Right lobe of liver (tissue), 4 donors: ENCODE measurements at regions not wholly inside any gene's neighbourhood (a gene's known extent, or its start where the extent isn't known, plus 50 kb on each side); places are given as distances from the start of the nearest gene placed in this dataset.

Experiments
- POLR2A ChIP-seq: fragments of 450-650 bp; IDR thresholded peaks from one replicate; pipeline ENCODE4 v1.6.1; 2017; ENCODE audit warnings: antibody characterized with exemption, mild to moderate bottlenecking
- TF ChIP-seq, protein P1 (sequence below), 4 donors: fragments of 200-600 bp in 3 of 4; fragments of 450-650 bp in 1 of 4; IDR thresholded peaks; one replicate each; pipeline versions ENCODE4 v1.5.1 to v1.8.0; 2016 to 2022; ENCODE audit warnings: antibody characterized with exemption in 4 of 4, mild to moderate bottlenecking in 2 of 4
- donor health status: DM: no; HTN: no; CAD: no.
- donor health status: DM: no; HTN: no; CAD: no.
- donor health status: DM: no; HTN: yes; CAD: no.

DNA sequence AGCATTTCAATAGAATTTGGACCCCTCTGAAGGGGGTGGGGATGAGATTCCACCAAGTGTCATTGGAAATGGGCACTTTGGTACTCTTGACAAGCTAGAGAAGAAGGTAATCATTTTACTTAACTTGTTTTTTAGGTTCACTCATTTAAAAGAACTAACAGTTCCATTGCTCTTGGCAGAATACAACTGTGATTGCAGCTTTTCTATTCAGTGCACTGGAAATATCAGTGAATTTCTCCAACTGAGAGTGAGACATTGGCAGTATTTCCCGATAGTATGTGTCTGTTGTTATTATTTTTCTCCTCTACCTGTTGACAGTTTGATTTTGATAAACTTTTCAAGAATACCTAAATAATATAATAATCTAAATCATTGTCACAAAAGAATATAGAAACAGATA, 1356.7 kb upstream of the NXPH2 start:
- TF ChIP-seq, protein P1, sequence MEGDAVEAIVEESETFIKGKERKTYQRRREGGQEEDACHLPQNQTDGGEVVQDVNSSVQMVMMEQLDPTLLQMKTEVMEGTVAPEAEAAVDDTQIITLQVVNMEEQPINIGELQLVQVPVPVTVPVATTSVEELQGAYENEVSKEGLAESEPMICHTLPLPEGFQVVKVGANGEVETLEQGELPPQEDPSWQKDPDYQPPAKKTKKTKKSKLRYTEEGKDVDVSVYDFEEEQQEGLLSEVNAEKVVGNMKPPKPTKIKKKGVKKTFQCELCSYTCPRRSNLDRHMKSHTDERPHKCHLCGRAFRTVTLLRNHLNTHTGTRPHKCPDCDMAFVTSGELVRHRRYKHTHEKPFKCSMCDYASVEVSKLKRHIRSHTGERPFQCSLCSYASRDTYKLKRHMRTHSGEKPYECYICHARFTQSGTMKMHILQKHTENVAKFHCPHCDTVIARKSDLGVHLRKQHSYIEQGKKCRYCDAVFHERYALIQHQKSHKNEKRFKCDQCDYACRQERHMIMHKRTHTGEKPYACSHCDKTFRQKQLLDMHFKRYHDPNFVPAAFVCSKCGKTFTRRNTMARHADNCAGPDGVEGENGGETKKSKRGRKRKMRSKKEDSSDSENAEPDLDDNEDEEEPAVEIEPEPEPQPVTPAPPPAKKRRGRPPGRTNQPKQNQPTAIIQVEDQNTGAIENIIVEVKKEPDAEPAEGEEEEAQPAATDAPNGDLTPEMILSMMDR (IDR thresholded peaks at IDR 0.05): no peak
- no peak for TF ChIP-seq POLR2A
